ENCODE measurements at regions not wholly inside any gene's neighbourhood (a gene's known extent, or its start where the extent isn't known, plus 50 kb on each side); places are given as distances from the start of the nearest gene placed in this dataset.

DNA sequence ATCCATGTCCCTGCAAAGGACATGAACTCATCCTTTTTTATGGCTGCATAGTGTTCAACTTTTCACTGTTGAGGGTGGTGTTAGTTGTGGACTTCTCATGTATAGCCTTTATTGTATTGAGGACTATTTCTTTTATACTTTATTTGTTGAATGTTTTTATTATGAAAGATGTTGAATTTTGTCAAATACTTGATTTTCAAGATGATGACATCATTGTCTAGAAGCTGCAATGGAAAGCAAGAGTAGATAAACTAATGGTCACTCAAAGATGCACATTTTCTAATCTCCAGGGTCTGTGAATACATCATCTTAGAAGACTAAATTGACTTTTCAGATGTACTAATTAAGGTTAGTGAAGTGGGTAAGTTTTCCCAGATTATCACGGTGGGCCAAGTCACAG lies 1117.0 kb downstream of the DSC3 start:
- DNase-seq (no peak), FAIRE-seq (no peak)
- TF ChIP-seq, protein P1, sequence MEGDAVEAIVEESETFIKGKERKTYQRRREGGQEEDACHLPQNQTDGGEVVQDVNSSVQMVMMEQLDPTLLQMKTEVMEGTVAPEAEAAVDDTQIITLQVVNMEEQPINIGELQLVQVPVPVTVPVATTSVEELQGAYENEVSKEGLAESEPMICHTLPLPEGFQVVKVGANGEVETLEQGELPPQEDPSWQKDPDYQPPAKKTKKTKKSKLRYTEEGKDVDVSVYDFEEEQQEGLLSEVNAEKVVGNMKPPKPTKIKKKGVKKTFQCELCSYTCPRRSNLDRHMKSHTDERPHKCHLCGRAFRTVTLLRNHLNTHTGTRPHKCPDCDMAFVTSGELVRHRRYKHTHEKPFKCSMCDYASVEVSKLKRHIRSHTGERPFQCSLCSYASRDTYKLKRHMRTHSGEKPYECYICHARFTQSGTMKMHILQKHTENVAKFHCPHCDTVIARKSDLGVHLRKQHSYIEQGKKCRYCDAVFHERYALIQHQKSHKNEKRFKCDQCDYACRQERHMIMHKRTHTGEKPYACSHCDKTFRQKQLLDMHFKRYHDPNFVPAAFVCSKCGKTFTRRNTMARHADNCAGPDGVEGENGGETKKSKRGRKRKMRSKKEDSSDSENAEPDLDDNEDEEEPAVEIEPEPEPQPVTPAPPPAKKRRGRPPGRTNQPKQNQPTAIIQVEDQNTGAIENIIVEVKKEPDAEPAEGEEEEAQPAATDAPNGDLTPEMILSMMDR (IDR thresholded peaks at IDR 0.05; ENCODE audit: borderline replicate concordance, extremely low read depth, insufficient read depth), result no peak
- Histone ChIP-seq H3K4me1 (ENCODE audit: control insufficient read depth in 2 of 3, insufficient read depth in 2 of 3, low read depth in 1 of 3, low read length in 3 of 3) (no peaks in the 10 kb centered on the region), H3K4me3 (ENCODE audit: low read length in 3 of 3) (no peak overlapping the region), H3K36me3 (ENCODE audit: control insufficient read depth in 2 of 3, insufficient read depth in 3 of 3, low read length in 3 of 3) (no peaks in the 10 kb centered on the region), H3K27ac (ENCODE audit: low read depth in 2 of 2, low read length in 2 of 2) (no peak overlapping the region), H3K27me3 (ENCODE audit: control insufficient read depth, insufficient read depth, low read length) (no peaks in the 10 kb centered on the region), H3K9me3 (ENCODE audit: control insufficient read depth in 2 of 3, insufficient read depth in 1 of 3, low read length in 3 of 3) (no peaks in the 10 kb centered on the region), H3K9ac (ENCODE audit: low read length in 3 of 3) (no peak overlapping the region)
- intact Hi-C loops (cut with DNase I), result no loop called here

DNA sequence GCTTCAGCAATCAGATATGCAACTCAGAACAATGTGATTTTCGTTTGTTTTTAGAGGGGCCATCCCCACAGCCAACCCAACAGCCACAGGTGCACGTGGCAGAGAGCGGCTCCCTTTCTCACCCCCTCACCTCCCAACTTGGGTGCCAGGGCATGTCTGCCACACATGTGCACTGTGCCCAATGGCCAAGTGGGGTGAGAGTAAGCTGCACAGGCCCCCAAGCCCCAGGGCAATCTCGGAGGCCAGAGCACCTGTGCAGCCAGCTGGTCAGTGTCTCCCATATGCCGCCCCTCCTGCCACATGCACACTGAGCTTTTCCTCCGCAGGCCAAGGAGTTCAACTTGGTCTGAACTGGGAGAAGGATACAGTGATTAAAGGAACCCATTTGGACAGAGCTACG lies 1130.2 kb downstream of the DSC3 start:
- Histone ChIP-seq H3K4me3 (ENCODE audit: low read length in 3 of 3) (no peak overlapping the region), H3K27ac (ENCODE audit: low read depth in 2 of 2, low read length in 2 of 2) (no peak overlapping the region), H3K9ac (ENCODE audit: low read length in 3 of 3) (no peak overlapping the region), H3K36me3 (ENCODE audit: control insufficient read depth in 2 of 3, insufficient read depth in 3 of 3, low read length in 3 of 3) (no peaks in the 10 kb centered on the region), H3K9me3 (ENCODE audit: control insufficient read depth in 2 of 3, insufficient read depth in 1 of 3, low read length in 3 of 3) (no peaks in the 10 kb centered on the region), H3K4me1 (ENCODE audit: control insufficient read depth in 2 of 3, insufficient read depth in 2 of 3, low read depth in 1 of 3, low read length in 3 of 3) (no peaks in the 10 kb centered on the region), H3K27me3 (ENCODE audit: control insufficient read depth, insufficient read depth, low read length) (no peaks in the 10 kb centered on the region)
- TF ChIP-seq, protein P1 (IDR thresholded peaks at IDR 0.05; ENCODE audit: borderline replicate concordance, extremely low read depth, insufficient read depth), result no peak
- DNase-seq (no peak), FAIRE-seq (no peak)
- intact Hi-C loops (cut with DNase I), result no loop called here

DNA sequence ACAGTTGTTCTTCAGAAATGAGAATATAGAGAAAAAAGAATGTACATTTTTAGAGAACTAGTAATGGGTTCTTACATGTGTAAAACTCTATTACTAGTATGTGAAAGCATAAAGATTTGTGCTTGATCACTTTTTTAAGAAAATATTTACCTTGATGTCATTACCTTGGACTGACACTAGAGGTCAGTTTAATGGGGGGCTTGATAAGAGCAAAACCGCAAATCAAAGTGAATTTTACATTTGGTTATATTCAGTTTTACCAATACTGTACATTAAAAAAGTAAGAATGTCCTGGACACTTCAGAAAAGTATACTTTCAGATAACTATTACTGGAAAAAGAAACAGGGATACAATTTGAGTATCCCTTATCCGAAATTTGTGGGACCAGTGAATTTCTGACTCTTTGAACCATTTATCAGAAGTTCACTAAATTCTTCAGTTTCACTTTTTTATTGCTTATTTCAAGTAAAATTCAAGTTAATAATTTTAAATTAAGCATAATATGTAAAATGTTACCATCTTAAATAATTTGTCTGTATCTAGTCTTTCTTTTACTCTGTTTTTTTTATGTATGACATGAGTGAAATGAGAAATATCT lies 1149.5 kb downstream of the DSC3 start:
- FAIRE-seq, result no peak
- TF ChIP-seq, protein P1 (IDR thresholded peaks at IDR 0.05; ENCODE audit: borderline replicate concordance, extremely low read depth, insufficient read depth), result no peak
- no peak overlapping the region for H3K4me3 ChIP-seq (ENCODE audit: low read length in 3 of 3)
- H3K4me1 ChIP-seq (ENCODE audit: control insufficient read depth in 2 of 3, insufficient read depth in 2 of 3, low read depth in 1 of 3, low read length in 3 of 3), result no peaks in the 10 kb centered on the region
- H3K9me3 ChIP-seq (ENCODE audit: control insufficient read depth in 2 of 3, insufficient read depth in 1 of 3, low read length in 3 of 3), result no peaks in the 10 kb centered on the region
- peak in 1 of 5 donors; percentile 4 for DNase-seq
- no peak overlapping the region for H3K9ac ChIP-seq (ENCODE audit: low read length in 3 of 3)
- H3K36me3 ChIP-seq (ENCODE audit: control insufficient read depth in 2 of 3, insufficient read depth in 3 of 3, low read length in 3 of 3), result no peaks in the 10 kb centered on the region
- no peak overlapping the region for H3K27ac ChIP-seq (ENCODE audit: low read depth in 2 of 2, low read length in 2 of 2)
- intact Hi-C loops (cut with DNase I), result no loop called here
- H3K27me3 ChIP-seq (ENCODE audit: control insufficient read depth, insufficient read depth, low read length), result no peaks in the 10 kb centered on the region

DNA sequence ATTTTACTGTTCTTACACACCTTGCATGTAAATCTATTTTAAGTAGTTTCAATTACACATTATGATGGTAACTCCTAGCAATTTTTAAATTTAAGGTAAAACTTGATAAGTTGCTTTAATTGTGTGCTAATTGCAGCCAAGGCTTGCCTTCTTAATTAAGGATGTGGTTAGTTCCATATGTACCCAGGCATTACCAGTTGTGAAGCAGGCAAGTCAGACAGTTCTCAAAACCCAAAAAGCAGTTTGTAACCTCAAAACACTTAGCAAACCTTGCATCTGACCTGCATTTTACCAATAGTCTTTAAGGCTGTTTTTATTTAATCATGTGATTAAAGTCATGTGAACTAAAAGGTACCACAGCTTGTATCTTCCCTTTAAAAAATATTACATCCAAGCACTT lies 1159.4 kb downstream of the DSC3 start:
- H3K4me1 ChIP-seq (ENCODE audit: control insufficient read depth in 2 of 3, insufficient read depth in 2 of 3, low read depth in 1 of 3, low read length in 3 of 3), result no peaks in the 10 kb centered on the region
- no peak for FAIRE-seq
- H3K4me3 ChIP-seq (ENCODE audit: low read length in 3 of 3), result no peak overlapping the region
- no peak overlapping the region for H3K27ac ChIP-seq (ENCODE audit: low read depth in 2 of 2, low read length in 2 of 2)
- TF ChIP-seq, protein P1 (IDR thresholded peaks at IDR 0.05; ENCODE audit: borderline replicate concordance, extremely low read depth, insufficient read depth), result no peak
- intact Hi-C loops (cut with DNase I), result no loop called here
- no peak for DNase-seq
- no peaks in the 10 kb centered on the region for H3K9me3 ChIP-seq (ENCODE audit: control insufficient read depth in 2 of 3, insufficient read depth in 1 of 3, low read length in 3 of 3)
- H3K27me3 ChIP-seq (ENCODE audit: control insufficient read depth, insufficient read depth, low read length), result no peaks in the 10 kb centered on the region
- no peak overlapping the region for H3K9ac ChIP-seq (ENCODE audit: low read length in 3 of 3)
- no peaks in the 10 kb centered on the region for H3K36me3 ChIP-seq (ENCODE audit: control insufficient read depth in 2 of 3, insufficient read depth in 3 of 3, low read length in 3 of 3)
